ENCODE measurements at regions not wholly inside any gene's neighbourhood (a gene's known extent, or its start where the extent isn't known, plus 50 kb on each side); places are given as distances from the start of the nearest gene placed in this dataset.

GRCh38 chr7:85392789-85393188, 205.9 kb upstream of the SEMA3D start:
- H3K36me3 ChIP-seq (ENCODE audit: low read depth, missing control alignments), result no peaks in the 10 kb centered on the region
- H3K27ac ChIP-seq, result no peak overlapping the region
- H3K4me3 ChIP-seq, result no peak overlapping the region
- H3K9me3 ChIP-seq, result no peaks in the 10 kb centered on the region
- intact Hi-C loops (cut with DNase I; ENCODE audit: low total_unique reads), result no loop called here
- WGBS, 2 donors, result 88% methylated on average over 1 of the region's 1 CpG
- DNase-seq, result no peak
- no peak for TF ChIP-seq POLR2A (IDR thresholded peaks at IDR 0.05)
- TF ChIP-seq CTCF (IDR thresholded peaks at IDR 0.05), result no peak
- H3K4me1 ChIP-seq, result no peaks in the 10 kb centered on the region
- no peaks in the 10 kb centered on the region for H3K27me3 ChIP-seq

GRCh38 chr7:85392326-85392725, 205.5 kb upstream of the SEMA3D start:
- H3K36me3 ChIP-seq (ENCODE audit: low read depth, missing control alignments), result no peaks in the 10 kb centered on the region
- no peaks in the 10 kb centered on the region for H3K27me3 ChIP-seq
- DNase-seq, result no peak
- no peak overlapping the region for H3K4me3 ChIP-seq
- WGBS, 2 donors, result 69 to 77% methylated on average over 4 of the region's 4 CpGs
- TF ChIP-seq POLR2A (IDR thresholded peaks at IDR 0.05) (no peak), CTCF (IDR thresholded peaks at IDR 0.05) (no peak)
- no peaks in the 10 kb centered on the region for H3K4me1 ChIP-seq
- intact Hi-C loops (cut with DNase I; ENCODE audit: low total_unique reads), result no loop called here
- no peak overlapping the region for H3K27ac ChIP-seq
- H3K9me3 ChIP-seq, result no peaks in the 10 kb centered on the region

GRCh38 chr7:85386460-85386859, 199.6 kb upstream of the SEMA3D start:
- WGBS, 2 donors, result 96% methylated on average over 1 of the region's 1 CpG
- no peak overlapping the region for H3K4me3 ChIP-seq
- intact Hi-C loops (cut with DNase I; ENCODE audit: low total_unique reads), result no loop called here
- no peak overlapping the region for H3K27ac ChIP-seq
- DNase-seq, result no peak
- H3K9me3 ChIP-seq, result no peaks in the 10 kb centered on the region
- H3K36me3 ChIP-seq (ENCODE audit: low read depth, missing control alignments), result no peaks in the 10 kb centered on the region
- H3K4me1 ChIP-seq, result no peaks in the 10 kb centered on the region
- no peak for TF ChIP-seq POLR2A (IDR thresholded peaks at IDR 0.05)
- no peak for TF ChIP-seq CTCF (IDR thresholded peaks at IDR 0.05)
- H3K27me3 ChIP-seq, result no peaks in the 10 kb centered on the region

GRCh38 chr7:85384392-85384791, 197.5 kb upstream of the SEMA3D start:
- 89 to 91% methylated on average over 2 of the region's 2 CpGs for WGBS, 2 donors
- Histone ChIP-seq H3K9me3 (no peaks in the 10 kb centered on the region), H3K4me3 (no peak overlapping the region), H3K27ac (no peak overlapping the region), H3K36me3 (ENCODE audit: low read depth, missing control alignments) (no peaks in the 10 kb centered on the region), H3K4me1 (no peaks in the 10 kb centered on the region), H3K27me3 (no peaks in the 10 kb centered on the region)
- no peak for TF ChIP-seq CTCF (IDR thresholded peaks at IDR 0.05)
- no peak for TF ChIP-seq POLR2A (IDR thresholded peaks at IDR 0.05)
- intact Hi-C loops (cut with DNase I; ENCODE audit: low total_unique reads), result no loop called here
- no peak for DNase-seq

GRCh38 chr7:85381212-85381611, 194.4 kb upstream of the SEMA3D start:
- H3K4me1 ChIP-seq, result no peaks in the 10 kb centered on the region
- no peaks in the 10 kb centered on the region for H3K9me3 ChIP-seq
- no peaks in the 10 kb centered on the region for H3K27me3 ChIP-seq
- TF ChIP-seq CTCF (IDR thresholded peaks at IDR 0.05), result no peak
- TF ChIP-seq POLR2A (IDR thresholded peaks at IDR 0.05), result no peak
- peak overlapping the region in 1 of 2 donors; percentile 5 for H3K4me3 ChIP-seq
- H3K27ac ChIP-seq, result no peak overlapping the region
- 56 to 69% methylated on average over 16 of the region's 16 CpGs for WGBS, 2 donors
- no peaks in the 10 kb centered on the region for H3K36me3 ChIP-seq (ENCODE audit: low read depth, missing control alignments)
- DNase-seq, result no peak
- intact Hi-C loops (cut with DNase I; ENCODE audit: low total_unique reads), result no loop called here
